Stimulated activated CD4-positive, alpha-beta T cell treated with anti-CD3 and anti-CD28 coated beads, Interleukin-2, amount 100 ng/mL, for 48 hours (primary cell): ENCODE measurements at regions not wholly inside any gene's neighbourhood (a gene's known extent, or its start where the extent isn't known, plus 50 kb on each side); places are given as distances from the start of the nearest gene placed in this dataset.

Source experiments
- DNase-seq, 2 donors: peaks; one replicate each; pipeline ENCODE4 v3.0.0-alpha.2; 2020

- DNase-seq, result no peak
These were observed 435.3 kb upstream of the NBEA start for GRCh38 chr13:34506796-34507195.

GRCh38 chr13:34507630-34508029 is 434.4 kb upstream of the NBEA start:
- DNase-seq, result no peak

GRCh38 chr13:34512817-34513216 is 429.3 kb upstream of the NBEA start:
- no peak for DNase-seq

DNA sequence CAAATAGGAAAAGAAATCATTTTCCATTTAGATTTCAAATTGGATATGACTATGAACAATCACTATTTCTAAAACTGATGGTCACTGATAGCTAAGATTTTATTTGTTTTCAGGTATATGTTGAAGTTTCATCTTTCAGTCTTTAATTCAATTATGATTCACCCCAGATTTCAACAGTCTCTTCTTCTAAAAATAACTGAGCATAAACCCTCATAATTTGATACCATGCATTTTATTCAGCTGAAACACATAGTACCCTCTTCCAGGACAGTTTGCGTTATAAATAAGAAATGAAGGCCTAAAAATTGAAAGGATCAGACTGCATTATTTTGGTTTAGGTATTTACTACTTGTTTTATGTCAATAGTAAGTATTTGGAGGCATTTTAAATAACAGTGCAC is 428.5 kb upstream of the NBEA start:
- no peak for DNase-seq

GRCh38 chr13:34515201-34515600 is 426.9 kb upstream of the NBEA start:
- no peak for DNase-seq

DNA sequence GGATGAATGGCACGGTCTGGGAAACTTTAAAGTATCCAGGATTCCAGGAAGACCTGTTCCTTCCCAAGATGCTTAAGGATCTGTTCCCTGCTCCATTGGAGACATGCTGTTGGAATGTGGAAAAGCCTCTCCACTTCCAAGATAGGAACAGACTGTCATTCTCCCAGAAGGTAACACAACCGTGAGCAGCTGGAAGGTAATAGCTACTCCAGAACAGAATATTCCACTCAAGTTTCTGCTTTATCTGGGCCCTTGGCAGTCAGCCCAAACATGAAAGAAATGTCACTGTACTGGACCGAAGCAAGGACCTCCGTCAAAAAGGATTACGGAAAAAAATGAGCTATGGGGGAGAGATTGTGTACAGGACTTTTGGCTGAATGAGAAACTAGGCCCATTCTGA is 420.9 kb upstream of the NBEA start:
- DNase-seq, result no peak

DNA sequence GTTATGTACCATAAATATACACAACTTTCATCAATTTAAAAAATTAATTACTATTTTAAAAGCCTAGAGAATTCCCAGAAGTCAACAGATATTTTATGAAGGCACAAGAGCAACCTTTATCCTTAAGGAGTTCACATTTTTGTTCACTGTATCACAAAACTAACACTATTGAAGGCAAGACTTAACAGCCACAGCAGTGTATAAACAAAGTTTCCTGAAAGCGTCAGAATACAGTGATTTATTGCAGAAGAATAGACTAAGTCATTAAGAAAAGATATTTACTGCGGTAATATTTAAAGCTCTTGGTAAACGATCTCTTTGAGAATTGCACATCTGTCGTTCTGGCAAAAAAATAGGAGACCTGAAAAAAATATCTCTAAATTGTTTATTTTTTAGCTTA is 419.3 kb upstream of the NBEA start:
- DNase-seq, result no peak

- no peak for DNase-seq
These were observed 418.7 kb upstream of the NBEA start for GRCh38 chr13:34523406-34523805.

GRCh38 chr13:34533941-34534340 is 408.1 kb upstream of the NBEA start:
- DNase-seq, result no peak

DNA sequence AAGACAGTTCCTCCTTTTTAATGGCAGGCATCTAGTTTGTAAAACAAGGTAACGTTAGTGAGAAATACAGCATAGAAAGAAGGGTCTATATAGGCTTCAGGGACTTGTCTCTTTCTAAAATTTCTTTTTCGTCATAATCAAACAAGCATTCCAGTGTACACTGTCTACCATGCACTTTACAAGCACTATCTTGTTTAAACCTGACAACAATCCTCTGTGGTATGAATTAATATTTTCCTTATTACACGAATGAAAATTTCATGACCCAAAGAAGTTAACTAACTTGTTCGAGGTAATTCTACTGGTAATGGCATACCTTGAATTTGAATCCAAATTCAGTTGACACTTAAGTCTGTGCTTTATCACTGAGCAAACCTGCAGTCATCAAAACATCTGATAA is 399.7 kb upstream of the NBEA start:
- DNase-seq, result no peak

DNA sequence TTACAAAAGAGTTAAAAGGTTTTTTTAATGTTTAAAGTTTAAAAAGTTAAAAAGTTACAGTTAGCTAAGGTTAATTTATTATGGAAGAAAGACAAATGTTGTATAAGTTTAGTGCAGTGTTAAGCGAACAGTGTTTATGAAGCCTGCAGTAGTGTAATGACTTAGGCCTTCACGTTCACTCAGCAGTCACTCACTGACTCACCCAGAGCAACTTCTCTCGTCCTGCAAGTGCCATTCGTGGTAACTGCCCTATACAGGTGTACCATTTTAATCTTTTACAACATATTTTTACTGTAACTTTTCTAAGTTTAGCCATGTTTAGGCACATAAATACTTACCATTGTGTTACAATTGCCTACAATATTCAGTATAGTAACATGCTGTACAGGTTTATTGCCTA is 398.2 kb upstream of the NBEA start:
- no peak for DNase-seq

DNA sequence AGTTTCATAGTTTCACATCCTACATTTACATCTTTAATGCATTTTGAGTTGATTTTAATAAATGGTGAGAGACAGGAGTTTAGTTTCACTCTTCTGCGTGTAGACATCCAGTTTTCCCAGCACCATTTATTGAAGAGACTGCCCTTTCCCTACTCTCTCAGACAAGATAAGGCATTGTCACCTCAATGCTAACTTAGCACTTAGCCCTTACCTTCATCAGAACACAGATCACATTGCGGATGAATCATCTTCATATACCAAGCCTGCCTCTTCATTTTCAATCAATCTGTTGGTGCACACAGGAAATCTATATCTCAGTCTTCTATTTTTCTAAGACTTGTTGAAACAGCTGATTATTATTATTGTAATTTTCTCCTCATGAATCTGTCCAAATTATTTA is 396.6 kb upstream of the NBEA start:
- DNase-seq, result no peak

DNA sequence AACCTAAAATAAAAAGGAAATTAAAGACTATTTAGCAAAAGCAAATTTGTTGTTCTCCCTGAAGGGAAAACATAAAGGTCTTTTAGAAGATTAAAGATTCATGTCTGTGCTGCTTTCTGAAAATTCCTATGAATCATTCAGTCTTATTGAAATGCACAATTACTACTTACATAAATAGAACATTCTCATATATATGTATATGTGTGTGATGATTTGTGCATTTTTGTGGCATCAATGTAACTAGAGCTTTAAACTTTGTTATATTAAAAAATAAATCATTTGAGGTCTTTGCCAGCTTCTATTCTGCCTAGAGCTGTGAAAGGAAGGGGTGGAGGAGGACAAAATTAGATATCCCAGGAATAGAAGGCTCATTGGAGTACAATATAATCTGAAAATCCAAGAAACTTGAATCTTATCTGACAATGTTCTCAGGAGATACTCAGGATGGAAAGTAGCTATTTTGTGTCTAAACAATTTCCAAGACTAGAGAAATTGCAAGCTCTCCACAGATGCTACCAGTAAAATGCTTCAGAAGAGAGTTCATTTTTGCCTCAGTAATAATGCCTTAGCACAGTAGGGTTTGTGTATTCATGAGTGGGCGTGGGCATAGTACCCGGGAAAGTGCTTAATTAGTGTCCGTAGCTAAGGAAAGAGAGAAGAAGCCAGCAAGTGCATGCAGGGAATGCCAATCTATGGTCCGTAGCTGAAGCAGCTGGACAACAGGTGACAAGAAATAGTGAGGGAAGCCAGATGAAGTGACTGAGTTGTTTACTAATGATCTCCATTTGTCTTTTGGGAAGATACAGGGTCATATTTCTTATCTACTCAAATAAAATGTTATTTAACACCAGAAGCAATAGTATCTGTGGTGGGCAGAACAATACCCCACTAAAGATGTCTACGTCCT is 395.5 kb upstream of the NBEA start:
- DNase-seq, result no peak

DNA sequence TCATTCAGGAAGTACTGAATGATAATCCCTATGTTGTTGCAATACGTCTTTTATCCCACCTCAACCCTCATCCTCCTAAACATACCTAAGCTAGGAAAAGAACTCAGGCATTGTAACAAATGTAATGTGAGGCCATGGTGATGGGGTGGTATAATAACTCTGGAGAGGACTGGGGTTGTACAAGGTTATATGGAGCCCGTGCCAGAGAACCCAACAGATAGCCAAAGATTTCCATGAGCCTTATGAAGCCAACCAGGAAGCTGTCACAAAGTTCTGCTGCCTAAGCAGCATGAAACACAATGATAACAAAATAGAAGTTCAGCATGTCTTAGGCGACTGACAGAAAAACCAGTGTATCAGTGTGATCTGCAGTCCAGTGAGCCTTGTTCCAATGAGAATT is 394.1 kb upstream of the NBEA start:
- no peak for DNase-seq

GRCh38 chr13:34553376-34553775 is 388.7 kb upstream of the NBEA start:
- DNase-seq, result no peak

GRCh38 chr13:34555988-34556387 is 386.1 kb upstream of the NBEA start:
- DNase-seq, result no peak

DNA sequence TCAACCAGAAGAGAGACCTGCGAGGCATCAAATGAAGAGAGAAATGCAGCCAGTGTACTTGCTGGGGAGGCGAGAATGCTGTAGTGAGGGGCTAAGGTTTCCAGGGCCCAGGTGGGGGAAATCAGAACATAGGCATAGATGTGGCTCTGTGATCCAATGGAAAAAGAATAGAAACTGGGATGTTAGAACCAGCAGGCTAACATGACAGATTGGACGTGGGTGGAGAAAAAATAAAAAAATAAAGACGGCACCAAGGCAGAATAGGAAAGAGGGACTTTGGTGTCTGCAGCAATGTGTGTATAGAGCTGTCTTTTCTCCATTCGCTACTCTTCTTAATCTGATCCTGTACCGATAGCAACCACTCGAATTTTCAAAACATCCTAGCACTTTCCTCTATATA is 381.0 kb upstream of the NBEA start:
- no peak for DNase-seq

DNA sequence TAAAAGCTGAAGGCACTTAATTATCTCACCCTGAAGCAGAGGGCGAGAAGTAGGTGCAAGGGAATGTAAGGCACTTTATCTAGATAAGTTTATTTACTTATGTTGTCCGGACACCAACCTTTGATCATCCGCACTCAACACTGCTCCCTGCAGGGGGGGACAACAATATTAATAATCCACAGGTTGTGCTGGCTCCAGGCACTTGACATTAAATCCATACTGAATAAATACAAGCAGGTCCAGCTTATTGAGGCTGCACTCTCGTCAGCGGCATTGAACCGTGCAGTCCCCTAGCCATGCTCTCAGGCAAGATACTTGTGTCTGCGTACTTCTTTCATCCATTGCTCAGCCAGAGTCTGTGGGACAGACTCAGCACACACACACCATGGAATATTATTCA is 374.5 kb upstream of the NBEA start:
- DNase-seq, result no peak

DNA sequence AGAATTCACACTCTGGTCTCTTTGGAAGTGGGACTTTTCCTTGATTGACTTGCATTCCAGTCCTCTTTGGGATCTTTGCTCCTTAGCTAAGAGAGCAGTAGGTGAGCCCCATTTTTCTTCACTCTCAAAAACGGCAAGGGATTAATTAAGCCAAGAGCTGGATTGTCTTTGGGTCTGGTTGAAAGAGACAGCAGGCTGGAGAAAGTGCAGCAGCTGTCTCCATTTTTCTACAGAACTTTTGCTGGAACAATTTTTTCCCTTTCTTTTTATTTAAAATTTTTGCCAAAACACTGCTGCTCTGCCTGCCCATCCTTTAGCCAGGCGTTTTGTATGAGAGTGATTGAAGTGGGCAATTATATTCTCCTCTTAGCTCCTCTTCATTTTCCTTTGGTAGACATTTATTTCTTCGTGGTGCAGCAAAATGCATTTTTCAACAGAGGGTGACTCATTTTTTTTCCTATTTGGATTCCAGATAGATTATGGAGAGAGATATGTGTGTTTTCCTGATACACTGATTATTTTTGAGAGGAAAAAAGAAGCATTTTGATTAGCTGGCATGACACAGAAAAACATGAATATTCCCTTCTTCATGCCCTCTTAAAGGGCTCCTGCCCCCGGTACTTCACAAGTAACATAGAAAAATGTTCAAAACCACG is 371.2 kb upstream of the NBEA start:
- no peak for DNase-seq

GRCh38 chr13:34571716-34572115 is 370.4 kb upstream of the NBEA start:
- no peak for DNase-seq

GRCh38 chr13:34577051-34577450 is 365.0 kb upstream of the NBEA start:
- no peak for DNase-seq

GRCh38 chr13:34578471-34578870 is 363.6 kb upstream of the NBEA start:
- no peak for DNase-seq

DNA sequence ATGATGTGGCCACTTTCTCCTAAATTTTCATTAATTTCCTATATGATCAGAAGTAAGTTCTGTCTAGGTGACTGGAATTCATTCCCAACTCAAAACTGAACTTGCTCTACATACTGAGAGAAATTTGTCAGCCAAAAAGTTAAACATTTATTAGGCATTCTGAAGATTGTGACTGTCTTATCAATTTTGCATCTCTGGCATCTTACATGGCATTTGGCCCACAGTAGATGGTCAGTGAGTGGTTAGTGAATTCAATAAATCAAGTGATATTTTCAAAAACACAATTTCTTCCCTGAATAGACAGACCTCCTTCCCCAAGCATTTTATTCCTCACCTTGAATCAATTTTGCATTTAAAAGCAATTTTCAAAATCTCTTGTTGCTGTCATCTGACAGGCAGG is 363.2 kb upstream of the NBEA start:
- no peak for DNase-seq

- no peak for DNase-seq
These were observed 358.9 kb upstream of the NBEA start for GRCh38 chr13:34583181-34583580.

- DNase-seq, result no peak
These were observed 354.5 kb upstream of the NBEA start for GRCh38 chr13:34587576-34587975.
